Activated naive CD8-positive, alpha-beta T cell treated with anti-CD3 and anti-CD28 coated beads, Interleukin-2, amount 10 ng/mL, durations not matched to agents 7 days and 5 days (primary cell): ENCODE measurements at regions not wholly inside any gene's neighbourhood (a gene's known extent, or its start where the extent isn't known, plus 50 kb on each side); places are given as distances from the start of the nearest gene placed in this dataset.
A peak's percentile ranks its signal among the peaks of the same experiment; 100 is the strongest.
"Not testable (repeated sequence)": the region's sequence is repeated elsewhere in the genome, so short reads cannot be mapped to it uniquely, and the experiment has no call there.

Experiments used
- ATAC-seq: fragments of 150-1000 bp; cut with Tn5 transposase; one replicate; pipeline ENCODE4 v1.10.0; 2021; ENCODE audit warnings: low read depth, moderate library complexity
- POLR2A ChIA-PET: fragments of 350-600 bp; sonication (Branson Sonifier 250); formaldehyde crosslinking; loops from one replicate; lab custom pipeline; 2021; ENCODE audit warnings: antibody characterized with exemption; lab: Charles Lee
- DNase-seq: peaks from one replicate; pipeline ENCODE4 v3.0.0; 2021
- H3K27ac Mint-ChIP-seq: one replicate; pipeline ENCODE4 v1.8.0; 2022; ENCODE audit warnings: mild to moderate bottlenecking, mixed read lengths
- H3K27me3 Mint-ChIP-seq: one replicate; pipeline ENCODE4 v1.8.0; 2022; ENCODE audit warnings: mild to moderate bottlenecking, moderate library complexity, mixed read lengths
- H3K36me3 Mint-ChIP-seq: one replicate; pipeline ENCODE4 v1.8.0; 2021; ENCODE audit warnings: mild to moderate bottlenecking, mixed read lengths
- H3K4me1 Mint-ChIP-seq: one replicate; pipeline ENCODE4 v1.8.0; 2021; ENCODE audit warnings: mixed read lengths
- H3K4me3 Mint-ChIP-seq: one replicate; pipeline ENCODE4 v1.8.0; 2022; ENCODE audit warnings: mild to moderate bottlenecking, moderate library complexity, mixed read lengths
- H3K9me3 Mint-ChIP-seq: one replicate; pipeline ENCODE4 v1.8.0; 2021; ENCODE audit warnings: mixed read lengths

DNA sequence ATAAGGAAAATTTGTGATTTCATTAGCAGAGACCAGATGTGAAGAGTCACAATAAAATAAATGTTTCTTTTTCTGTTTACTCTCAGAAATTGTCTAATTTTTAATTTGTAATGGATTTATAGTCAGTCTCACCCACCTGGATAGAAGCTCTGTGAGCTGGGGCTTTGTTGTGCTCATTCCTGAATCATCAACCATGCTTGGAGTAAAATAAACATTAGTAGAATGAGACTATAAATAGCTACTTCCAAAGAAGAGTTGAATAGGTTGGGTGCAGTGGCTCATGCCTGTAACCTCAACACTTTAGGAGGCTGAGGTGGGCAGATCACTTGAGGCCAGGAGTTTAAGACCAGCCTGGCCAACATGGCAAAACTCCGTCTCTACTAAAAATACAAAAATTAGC, 185.3 kb upstream of the FBXO33 start:
- Mint-ChIP-seq H3K36me3 (peaks cover 5% of the 10 kb centered on the region), H3K27ac (no peak overlapping the region), H3K4me1 (peaks cover 5% of the 10 kb centered on the region), H3K4me3 (no peak overlapping the region), H3K27me3 (no peaks in the 10 kb centered on the region), H3K9me3 (peaks cover 10% of the 10 kb centered on the region)
- DNase-seq (no peak), ATAC-seq (no peak)
- POLR2A ChIA-PET = no interaction called here

DNA sequence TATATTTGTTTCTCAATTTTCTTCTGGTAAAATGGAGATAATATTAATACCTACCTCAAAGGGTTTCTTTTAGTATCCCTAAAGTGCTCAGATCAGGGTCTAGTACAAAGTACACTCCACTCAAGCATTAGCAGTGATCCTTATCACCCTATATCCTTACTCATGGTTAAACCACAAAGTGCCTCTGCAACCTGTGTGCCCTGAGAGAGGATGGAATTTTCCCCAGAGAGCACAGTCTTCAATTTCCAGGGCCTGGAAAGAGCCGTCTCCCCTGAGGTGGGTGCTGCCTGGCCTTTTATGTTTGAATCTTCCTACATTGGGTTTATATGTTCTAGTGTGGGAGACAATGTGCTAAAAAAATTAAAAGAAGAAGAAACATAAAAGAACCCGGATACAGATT, 183.1 kb upstream of the FBXO33 start:
- ATAC-seq = no peak
- Mint-ChIP-seq H3K27ac (no peak overlapping the region), H3K9me3 (peaks cover 5% of the 10 kb centered on the region), H3K4me1 (peaks cover 5% of the 10 kb centered on the region), H3K27me3 (no peaks in the 10 kb centered on the region), H3K36me3 (peaks cover 3% of the 10 kb centered on the region), H3K4me3 (no peak overlapping the region)
- POLR2A ChIA-PET = no interaction called here
- no peak for DNase-seq

DNA sequence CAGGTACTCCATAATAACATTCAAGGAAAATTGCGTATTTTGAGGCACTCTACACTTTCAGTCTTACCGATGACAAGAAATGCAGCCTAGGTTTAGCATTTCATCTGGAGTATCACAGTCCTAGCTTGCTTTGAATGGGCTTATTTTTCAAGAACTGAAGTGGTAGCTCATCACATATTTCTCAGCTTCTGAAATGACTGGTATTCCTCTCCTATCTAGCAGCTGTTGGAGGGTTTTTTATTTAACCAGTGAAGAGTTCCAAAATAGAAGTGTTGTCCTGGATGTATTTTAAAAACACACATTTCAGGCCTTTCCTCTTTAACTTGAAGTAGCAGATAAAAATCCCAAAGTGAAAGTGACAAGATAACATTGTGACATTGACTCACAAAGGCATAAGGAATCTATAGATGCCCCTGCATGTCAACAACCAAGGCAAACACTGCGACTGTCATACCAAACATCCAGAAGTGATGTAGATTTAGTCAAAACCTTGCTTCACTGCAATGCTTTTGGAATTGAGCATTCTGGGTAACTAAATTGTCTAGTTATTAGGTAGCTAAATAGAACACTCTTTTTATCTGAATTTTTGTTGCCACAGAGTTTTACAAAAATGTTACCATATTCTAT, 182.2 kb upstream of the FBXO33 start:
- POLR2A ChIA-PET = interaction anchor here (0.5 kb wide), 1 partner anchor 515 kb away, joined by 6 read pairs; no protein-coding TSS in a partner anchor
- Mint-ChIP-seq H3K4me3 (peak overlapping the region; percentile 3), H3K4me1 (peaks cover 5% of the 10 kb centered on the region), H3K27ac (no peak overlapping the region), H3K9me3 (peaks cover 3% of the 10 kb centered on the region), H3K27me3 (no peaks in the 10 kb centered on the region), H3K36me3 (peaks cover 3% of the 10 kb centered on the region)
- ATAC-seq (no peak), DNase-seq (no peak)

DNA sequence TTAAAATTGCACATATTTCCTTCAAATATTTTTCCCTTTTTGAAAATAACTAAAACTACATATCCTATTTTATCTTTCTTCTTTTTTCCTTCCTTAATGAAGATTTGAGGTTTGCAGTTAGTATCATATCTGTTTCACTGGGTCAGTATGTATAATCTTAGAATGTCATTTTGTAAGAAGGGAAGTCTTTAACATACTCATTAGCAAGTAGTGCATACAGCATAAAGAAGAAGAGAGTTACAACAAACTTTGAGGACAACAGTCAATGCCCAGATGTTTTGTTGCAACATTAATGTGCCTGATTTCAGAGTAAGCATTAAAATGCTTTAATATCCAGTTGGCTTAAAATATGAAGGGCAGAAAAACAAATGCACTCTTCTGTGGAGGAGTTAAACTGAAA, 176.9 kb upstream of the FBXO33 start:
- Mint-ChIP-seq H3K4me3 (no peak overlapping the region), H3K36me3 (peaks cover 11% of the 10 kb centered on the region), H3K27ac (no peak overlapping the region), H3K27me3 (no peaks in the 10 kb centered on the region), H3K9me3 (peaks cover 6% of the 10 kb centered on the region), H3K4me1 (peaks cover 16% of the 10 kb centered on the region)
- DNase-seq (no peak), ATAC-seq (no peak)
- POLR2A ChIA-PET = no interaction called here

DNA sequence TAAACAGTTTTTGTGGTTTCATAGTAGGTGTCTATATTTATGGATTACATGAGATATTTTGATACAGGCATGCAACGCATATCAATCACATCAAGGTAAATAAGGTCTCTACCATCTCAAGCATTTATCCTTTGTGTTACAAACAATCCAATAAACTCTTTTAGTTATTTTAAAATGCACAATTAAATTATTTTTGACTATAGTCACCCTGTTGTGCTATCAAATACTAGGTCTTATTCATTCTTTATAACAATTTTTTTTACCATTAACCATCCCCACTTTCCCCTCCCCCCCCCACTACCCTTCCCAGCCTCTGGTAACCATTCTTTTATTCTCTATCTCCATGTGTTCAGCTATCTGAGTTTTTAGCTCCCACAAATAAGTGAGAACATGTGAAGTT, 175.7 kb upstream of the FBXO33 start:
- DNase-seq (no peak), ATAC-seq (no peak)
- POLR2A ChIA-PET = no interaction called here
- no peak overlapping the region for H3K27ac Mint-ChIP-seq
- H3K36me3 Mint-ChIP-seq = peaks cover 11% of the 10 kb centered on the region
- no peak overlapping the region for H3K4me3 Mint-ChIP-seq
- H3K27me3 Mint-ChIP-seq = no peaks in the 10 kb centered on the region
- H3K9me3 Mint-ChIP-seq = peaks cover 6% of the 10 kb centered on the region
- peaks cover 21% of the 10 kb centered on the region for H3K4me1 Mint-ChIP-seq

DNA sequence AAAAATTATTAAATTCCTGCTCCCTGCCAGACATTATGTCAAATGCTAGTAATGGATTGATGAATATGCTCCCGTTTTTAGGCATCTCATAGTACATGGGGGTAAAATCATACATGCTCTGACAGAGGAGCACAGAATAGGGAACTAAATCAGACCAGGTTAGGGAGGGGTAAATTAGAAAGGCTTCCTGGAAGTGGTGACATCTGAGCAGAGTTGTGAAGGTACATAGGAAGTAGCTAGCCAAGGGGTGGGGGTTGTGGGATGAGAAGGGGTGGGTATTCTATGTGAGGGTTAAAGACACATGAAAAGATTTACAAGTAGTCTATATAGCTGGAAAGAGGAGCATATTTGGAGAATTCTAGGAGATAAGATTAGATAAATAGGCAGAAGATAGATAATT, 171.7 kb upstream of the FBXO33 start:
- peaks cover 16% of the 10 kb centered on the region for H3K36me3 Mint-ChIP-seq
- no peaks in the 10 kb centered on the region for H3K27me3 Mint-ChIP-seq
- POLR2A ChIA-PET = no interaction called here
- peaks cover 12% of the 10 kb centered on the region for H3K9me3 Mint-ChIP-seq
- H3K4me1 Mint-ChIP-seq = peaks cover 21% of the 10 kb centered on the region
- H3K27ac Mint-ChIP-seq = peak overlapping the region; percentile 34
- no peak for DNase-seq
- peak; percentile 79 for ATAC-seq
- peak overlapping the region; percentile 57 for H3K4me3 Mint-ChIP-seq

DNA sequence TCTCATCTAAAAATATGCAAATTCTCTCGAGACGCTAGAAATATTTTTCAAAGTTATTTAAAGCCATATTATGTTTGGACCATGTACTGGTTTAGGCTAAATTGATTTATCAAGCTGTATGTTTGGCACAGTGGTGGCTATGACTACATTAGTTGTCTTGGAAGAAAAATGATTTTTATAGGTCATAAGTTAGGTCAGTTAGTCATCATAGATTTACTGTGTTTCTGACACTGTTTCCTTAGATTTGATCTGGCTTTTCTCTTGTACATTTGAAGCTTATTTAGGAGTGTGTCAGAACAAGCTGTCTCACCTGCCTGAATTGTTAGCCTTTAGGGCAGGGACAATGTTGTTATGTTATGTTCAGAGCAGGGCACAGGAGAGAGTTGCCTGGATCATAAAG, 161.1 kb upstream of the FBXO33 start:
- no peak overlapping the region for H3K27ac Mint-ChIP-seq
- H3K4me1 Mint-ChIP-seq = no peaks in the 10 kb centered on the region
- POLR2A ChIA-PET = no interaction called here
- H3K9me3 Mint-ChIP-seq = peaks cover 16% of the 10 kb centered on the region
- DNase-seq (no peak), ATAC-seq (no peak)
- no peak overlapping the region for H3K4me3 Mint-ChIP-seq
- H3K27me3 Mint-ChIP-seq = no peaks in the 10 kb centered on the region
- peaks cover 3% of the 10 kb centered on the region for H3K36me3 Mint-ChIP-seq

DNA sequence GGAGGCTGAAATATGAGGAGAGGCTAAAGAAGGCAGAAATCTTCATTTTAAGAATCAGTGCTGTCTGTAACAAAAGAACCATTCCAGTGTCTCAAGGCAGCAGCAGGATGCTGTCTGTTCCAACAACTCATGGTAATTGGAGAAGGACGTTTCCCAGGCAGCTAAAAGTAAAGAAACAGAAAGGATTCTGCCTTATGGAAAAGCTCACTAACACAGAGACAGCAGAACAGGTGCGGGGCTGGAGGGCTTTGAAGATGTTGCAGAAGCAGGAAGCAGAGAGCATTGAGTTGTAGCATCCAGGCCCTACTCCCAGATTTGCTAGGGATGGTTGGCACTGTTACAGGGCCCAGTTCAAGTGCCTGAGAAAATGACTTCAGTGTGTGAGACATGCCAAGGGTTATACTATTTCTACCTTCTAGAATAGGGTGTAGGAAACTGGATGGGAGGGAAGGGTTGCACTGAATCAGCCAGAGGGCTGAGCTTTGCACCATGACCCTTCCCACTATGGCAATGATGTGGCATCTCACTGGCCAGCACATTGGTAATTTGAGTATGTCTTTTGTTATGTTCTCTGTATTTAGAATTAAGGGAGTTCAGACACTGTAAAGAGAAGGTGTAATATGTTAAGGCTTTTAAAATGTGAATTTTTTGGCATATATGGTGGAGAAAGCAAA, 160.0 kb upstream of the FBXO33 start:
- Mint-ChIP-seq H3K4me1 (no peaks in the 10 kb centered on the region), H3K9me3 (peaks cover 16% of the 10 kb centered on the region), H3K27me3 (no peaks in the 10 kb centered on the region), H3K27ac (peak overlapping the region; percentile 18), H3K36me3 (peaks cover 3% of the 10 kb centered on the region), H3K4me3 (no peak overlapping the region)
- POLR2A ChIA-PET = no interaction called here
- ATAC-seq (no peak), DNase-seq (no peak)

DNA sequence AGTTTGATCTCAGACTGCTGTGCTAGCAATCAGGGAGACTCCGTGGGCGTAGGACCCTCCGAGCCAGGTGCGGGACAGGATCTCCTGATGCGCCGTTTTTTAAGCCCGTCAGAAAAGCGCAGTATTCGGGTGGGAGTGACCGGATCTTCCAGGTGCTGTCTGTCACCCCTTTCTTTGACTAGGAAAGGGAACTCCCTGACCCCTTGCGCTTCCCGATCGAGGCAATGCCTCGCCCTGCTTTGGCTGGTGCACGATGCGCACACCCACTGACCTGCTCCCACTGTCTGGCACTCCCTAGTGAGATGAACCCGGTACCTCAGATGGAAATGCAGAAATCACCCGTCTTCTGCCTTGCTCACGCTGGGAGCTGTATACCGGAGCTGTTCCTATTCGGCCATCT, 157.6 kb upstream of the FBXO33 start:
- H3K4me1 Mint-ChIP-seq, H3K4me3 Mint-ChIP-seq, H3K27ac Mint-ChIP-seq, H3K27me3 Mint-ChIP-seq, DNase-seq, H3K36me3 Mint-ChIP-seq, ATAC-seq, POLR2A ChIA-PET: not testable (repeated sequence)
- peaks cover 17% of the 10 kb centered on the region for H3K9me3 Mint-ChIP-seq

DNA sequence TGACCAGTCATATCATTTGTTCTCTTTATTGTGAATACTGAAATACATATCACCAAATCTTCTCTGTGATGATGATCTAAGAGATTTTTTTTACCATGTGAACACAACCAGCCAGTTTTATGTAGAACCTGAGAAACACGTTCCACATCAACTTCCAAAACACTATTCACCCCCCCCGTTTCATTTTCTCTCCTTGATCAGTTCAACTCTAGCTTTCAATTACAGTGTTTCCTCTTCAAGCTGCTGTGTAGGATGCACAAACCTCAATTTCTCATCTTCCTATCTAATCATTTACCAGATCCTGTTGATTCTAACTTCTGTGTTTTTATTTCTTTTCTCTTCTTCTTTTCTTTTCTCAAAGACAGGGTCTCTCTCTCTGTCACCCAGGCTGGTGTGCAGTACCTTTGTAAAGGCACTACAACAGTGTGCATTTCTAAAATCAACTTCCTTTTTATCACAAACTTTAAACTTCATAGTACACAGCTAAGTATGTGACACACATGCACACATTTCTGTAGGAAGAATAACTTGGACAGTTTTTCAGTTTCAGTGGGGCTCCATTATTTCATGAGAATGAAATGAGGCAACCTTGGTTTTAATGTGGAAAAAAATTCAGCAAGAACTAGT, 149.9 kb upstream of the FBXO33 start:
- ATAC-seq (no peak), DNase-seq (no peak)
- H3K36me3 Mint-ChIP-seq = peaks cover 3% of the 10 kb centered on the region
- H3K27me3 Mint-ChIP-seq = no peaks in the 10 kb centered on the region
- POLR2A ChIA-PET = no interaction called here
- no peaks in the 10 kb centered on the region for H3K4me1 Mint-ChIP-seq
- peaks cover 3% of the 10 kb centered on the region for H3K9me3 Mint-ChIP-seq
- no peak overlapping the region for H3K27ac Mint-ChIP-seq
- no peak overlapping the region for H3K4me3 Mint-ChIP-seq

DNA sequence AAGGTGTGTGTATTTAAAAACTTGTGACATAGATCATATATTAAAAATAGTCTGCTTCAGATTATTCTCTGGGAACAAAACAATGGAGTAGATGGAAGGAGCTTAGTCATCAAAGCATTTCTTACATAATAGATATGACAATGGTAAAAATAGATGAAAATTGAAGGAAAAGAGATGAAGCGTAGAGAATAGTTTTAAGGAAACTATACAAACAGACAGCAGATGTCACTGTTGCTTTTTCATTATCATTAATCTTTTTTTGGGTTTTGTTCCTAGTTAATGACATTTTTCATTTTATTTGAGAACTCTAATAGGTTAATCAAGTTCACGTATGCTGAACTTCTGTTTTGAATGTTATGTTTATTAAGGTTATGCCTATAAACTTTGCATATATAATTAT, 149.2 kb upstream of the FBXO33 start:
- no peak for ATAC-seq
- Mint-ChIP-seq H3K36me3 (no peaks in the 10 kb centered on the region), H3K27me3 (no peaks in the 10 kb centered on the region), H3K4me3 (no peak overlapping the region), H3K27ac (no peak overlapping the region), H3K4me1 (no peaks in the 10 kb centered on the region), H3K9me3 (peaks cover 5% of the 10 kb centered on the region)
- no peak for DNase-seq
- POLR2A ChIA-PET = no interaction called here

DNA sequence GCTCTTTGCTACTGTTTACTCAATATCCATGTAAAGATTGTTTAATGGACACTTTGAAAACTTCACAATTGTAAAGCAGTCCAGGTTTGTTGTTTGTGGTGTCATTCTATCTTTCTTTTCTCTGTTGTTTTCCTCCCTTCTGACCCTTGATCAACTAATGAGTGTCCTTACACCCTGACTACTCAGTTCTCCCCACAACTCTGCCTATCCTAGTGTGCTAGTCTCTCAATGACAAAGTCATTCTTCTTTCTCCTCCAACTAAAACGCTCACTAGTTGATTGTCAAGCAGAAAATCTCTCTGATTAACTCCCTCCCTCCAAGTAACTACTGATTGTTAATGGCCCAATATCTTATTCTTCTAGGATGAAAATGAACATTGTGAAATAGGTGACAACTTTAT, 148.5 kb upstream of the FBXO33 start:
- H3K27ac Mint-ChIP-seq = no peak overlapping the region
- no peaks in the 10 kb centered on the region for H3K36me3 Mint-ChIP-seq
- H3K4me1 Mint-ChIP-seq = no peaks in the 10 kb centered on the region
- DNase-seq = no peak
- H3K27me3 Mint-ChIP-seq = no peaks in the 10 kb centered on the region
- POLR2A ChIA-PET = no interaction called here
- peaks cover 5% of the 10 kb centered on the region for H3K9me3 Mint-ChIP-seq
- ATAC-seq = no peak
- no peak overlapping the region for H3K4me3 Mint-ChIP-seq

DNA sequence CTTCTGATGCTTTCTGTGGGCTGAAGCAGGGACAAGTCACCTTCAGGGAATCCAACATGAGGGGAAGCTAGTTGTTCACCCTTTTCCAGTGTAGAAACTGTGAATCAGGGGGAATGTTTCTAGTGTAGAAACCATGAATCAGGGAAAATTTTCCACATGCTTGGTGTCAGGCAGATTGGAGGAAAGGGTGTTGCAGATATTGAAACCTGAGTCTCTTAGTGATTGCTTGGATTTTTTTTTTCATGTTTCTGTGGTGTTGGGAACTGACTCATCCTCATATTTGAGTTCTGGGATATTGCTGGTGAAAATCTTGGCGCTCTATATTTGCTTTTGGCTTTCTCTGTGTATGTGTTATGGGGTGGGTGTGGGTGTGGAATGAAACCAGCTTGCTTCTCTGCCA, 144.5 kb upstream of the FBXO33 start:
- no peaks in the 10 kb centered on the region for H3K27me3 Mint-ChIP-seq
- no peak for DNase-seq
- no peak for ATAC-seq
- H3K9me3 Mint-ChIP-seq = peaks cover 5% of the 10 kb centered on the region
- no peak overlapping the region for H3K4me3 Mint-ChIP-seq
- H3K4me1 Mint-ChIP-seq = no peaks in the 10 kb centered on the region
- POLR2A ChIA-PET = no interaction called here
- no peak overlapping the region for H3K27ac Mint-ChIP-seq
- no peaks in the 10 kb centered on the region for H3K36me3 Mint-ChIP-seq

DNA sequence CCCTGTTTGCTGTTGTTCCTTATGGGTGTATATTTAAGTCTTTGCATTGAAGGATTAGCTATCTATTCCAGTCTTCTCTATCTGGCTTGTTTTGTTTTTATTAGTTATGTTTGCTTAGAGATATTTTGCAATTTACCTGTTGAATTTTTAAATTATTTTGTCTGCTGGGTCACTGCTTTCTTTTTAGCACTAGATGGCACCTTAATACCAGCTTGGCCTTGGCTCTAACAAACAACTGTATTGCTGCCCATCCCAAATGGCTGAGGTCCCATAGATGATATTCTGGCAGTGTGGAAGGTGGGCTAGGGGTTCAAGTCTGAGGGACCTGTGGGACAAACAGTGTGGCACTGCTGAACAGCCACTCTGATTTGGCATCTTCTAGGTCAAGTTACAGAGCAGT, 144.0 kb upstream of the FBXO33 start:
- ATAC-seq (no peak), DNase-seq (no peak)
- no peak overlapping the region for H3K4me3 Mint-ChIP-seq
- no peaks in the 10 kb centered on the region for H3K27me3 Mint-ChIP-seq
- POLR2A ChIA-PET = no interaction called here
- peaks cover 5% of the 10 kb centered on the region for H3K9me3 Mint-ChIP-seq
- H3K36me3 Mint-ChIP-seq = no peaks in the 10 kb centered on the region
- H3K4me1 Mint-ChIP-seq = no peaks in the 10 kb centered on the region
- no peak overlapping the region for H3K27ac Mint-ChIP-seq
